ENCODE measurements at regions not wholly inside any gene's neighbourhood (a gene's known extent, or its start where the extent isn't known, plus 50 kb on each side); places are given as distances from the start of the nearest gene placed in this dataset.

DNA sequence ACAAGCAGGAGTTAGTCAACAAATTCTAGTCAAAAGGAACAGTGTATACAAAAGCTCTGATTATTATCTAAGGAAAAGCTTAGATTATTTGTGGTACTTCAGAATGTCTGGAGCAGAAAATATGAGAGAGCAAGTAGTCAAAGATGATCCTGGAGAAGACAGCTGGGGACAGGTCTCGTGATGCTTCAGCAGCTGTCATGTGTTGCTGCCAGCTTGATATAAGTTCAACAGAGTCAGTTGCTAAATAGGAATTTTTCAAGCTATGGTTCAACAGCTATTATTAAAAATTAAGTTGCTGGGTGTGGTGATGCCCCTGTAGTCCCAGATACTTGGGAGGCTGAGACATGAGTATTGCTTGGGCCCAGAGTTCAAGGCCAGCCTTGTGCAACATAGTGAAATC lies 240.0 kb upstream of the RHOBTB1 start:
- TF ChIP-seq RAD21 (IDR thresholded peaks at IDR 0.05) (no peak), GABPA (IDR thresholded peaks at IDR 0.05 in 1 of 2, conservative IDR thresholded peaks at IDR 0.05 in 1 of 2) (no peak), YY1 (IDR thresholded peaks at IDR 0.05) (no peak), SP1 (IDR thresholded peaks at IDR 0.05) (no peak)
- TF ChIP-seq, protein P1, sequence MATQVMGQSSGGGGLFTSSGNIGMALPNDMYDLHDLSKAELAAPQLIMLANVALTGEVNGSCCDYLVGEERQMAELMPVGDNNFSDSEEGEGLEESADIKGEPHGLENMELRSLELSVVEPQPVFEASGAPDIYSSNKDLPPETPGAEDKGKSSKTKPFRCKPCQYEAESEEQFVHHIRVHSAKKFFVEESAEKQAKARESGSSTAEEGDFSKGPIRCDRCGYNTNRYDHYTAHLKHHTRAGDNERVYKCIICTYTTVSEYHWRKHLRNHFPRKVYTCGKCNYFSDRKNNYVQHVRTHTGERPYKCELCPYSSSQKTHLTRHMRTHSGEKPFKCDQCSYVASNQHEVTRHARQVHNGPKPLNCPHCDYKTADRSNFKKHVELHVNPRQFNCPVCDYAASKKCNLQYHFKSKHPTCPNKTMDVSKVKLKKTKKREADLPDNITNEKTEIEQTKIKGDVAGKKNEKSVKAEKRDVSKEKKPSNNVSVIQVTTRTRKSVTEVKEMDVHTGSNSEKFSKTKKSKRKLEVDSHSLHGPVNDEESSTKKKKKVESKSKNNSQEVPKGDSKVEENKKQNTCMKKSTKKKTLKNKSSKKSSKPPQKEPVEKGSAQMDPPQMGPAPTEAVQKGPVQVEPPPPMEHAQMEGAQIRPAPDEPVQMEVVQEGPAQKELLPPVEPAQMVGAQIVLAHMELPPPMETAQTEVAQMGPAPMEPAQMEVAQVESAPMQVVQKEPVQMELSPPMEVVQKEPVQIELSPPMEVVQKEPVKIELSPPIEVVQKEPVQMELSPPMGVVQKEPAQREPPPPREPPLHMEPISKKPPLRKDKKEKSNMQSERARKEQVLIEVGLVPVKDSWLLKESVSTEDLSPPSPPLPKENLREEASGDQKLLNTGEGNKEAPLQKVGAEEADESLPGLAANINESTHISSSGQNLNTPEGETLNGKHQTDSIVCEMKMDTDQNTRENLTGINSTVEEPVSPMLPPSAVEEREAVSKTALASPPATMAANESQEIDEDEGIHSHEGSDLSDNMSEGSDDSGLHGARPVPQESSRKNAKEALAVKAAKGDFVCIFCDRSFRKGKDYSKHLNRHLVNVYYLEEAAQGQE (IDR thresholded peaks at IDR 0.05), result no peak
- TF ChIP-seq, protein P2, sequence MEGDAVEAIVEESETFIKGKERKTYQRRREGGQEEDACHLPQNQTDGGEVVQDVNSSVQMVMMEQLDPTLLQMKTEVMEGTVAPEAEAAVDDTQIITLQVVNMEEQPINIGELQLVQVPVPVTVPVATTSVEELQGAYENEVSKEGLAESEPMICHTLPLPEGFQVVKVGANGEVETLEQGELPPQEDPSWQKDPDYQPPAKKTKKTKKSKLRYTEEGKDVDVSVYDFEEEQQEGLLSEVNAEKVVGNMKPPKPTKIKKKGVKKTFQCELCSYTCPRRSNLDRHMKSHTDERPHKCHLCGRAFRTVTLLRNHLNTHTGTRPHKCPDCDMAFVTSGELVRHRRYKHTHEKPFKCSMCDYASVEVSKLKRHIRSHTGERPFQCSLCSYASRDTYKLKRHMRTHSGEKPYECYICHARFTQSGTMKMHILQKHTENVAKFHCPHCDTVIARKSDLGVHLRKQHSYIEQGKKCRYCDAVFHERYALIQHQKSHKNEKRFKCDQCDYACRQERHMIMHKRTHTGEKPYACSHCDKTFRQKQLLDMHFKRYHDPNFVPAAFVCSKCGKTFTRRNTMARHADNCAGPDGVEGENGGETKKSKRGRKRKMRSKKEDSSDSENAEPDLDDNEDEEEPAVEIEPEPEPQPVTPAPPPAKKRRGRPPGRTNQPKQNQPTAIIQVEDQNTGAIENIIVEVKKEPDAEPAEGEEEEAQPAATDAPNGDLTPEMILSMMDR (IDR thresholded peaks at IDR 0.05; ENCODE audit: low read depth, low read length, missing input control), result no peak

Measured in liver (tissue), 3 donors.